ENCODE measurements at regions not wholly inside any gene's neighbourhood (a gene's known extent, or its start where the extent isn't known, plus 50 kb on each side); places are given as distances from the start of the nearest gene placed in this dataset.

DNA sequence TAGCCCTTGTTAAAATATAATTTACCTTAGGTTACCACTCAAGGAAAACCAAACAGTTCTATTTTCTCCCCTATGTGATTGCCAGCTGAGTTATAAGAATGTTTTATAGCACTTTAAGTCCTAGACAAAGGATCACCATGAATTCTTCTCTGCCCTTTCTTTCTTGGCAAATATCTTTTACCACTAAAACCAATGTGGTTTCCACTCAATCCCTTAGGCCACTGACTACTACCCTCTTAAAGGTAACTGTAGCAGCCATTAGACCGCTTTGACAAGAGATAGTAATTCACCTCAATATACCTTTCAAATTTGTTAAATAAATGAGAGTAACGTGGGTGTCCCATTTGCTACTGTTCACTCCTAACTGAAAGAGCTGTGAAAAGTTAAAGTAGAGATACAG is 307.9 kb upstream of the PRMT6 start (continued):
- TF ChIP-seq, protein P1, sequence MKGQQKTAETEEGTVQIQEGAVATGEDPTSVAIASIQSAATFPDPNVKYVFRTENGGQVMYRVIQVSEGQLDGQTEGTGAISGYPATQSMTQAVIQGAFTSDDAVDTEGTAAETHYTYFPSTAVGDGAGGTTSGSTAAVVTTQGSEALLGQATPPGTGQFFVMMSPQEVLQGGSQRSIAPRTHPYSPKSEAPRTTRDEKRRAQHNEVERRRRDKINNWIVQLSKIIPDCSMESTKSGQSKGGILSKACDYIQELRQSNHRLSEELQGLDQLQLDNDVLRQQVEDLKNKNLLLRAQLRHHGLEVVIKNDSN (IDR thresholded peaks at IDR 0.05; ENCODE audit: borderline replicate concordance, extremely low read length, insufficient read depth, low read depth, low read length) = no peak

DNA sequence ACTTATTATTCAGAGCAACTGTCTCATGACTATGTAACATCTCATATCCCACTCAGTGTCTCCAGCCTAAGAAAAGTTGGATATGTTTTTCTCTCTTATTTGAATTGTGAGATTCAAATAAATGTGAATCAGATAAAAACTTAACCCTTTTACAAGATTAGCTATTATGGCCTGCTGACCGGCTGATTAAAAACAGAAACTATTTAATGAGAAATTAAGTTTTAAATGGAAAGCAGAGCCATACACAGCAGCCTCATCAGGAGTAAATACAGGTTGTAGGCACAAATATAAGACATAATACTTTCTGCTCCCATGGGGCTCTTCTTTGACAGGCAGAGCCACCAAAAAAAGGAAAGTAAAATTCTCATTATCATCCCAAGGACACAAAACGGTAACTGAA is 307.0 kb upstream of the PRMT6 start:
- H3K27me3 ChIP-seq (replicated peaks in 1 of 2; ENCODE audit: control insufficient read depth in 2 of 2, insufficient read depth in 2 of 2, low read length in 1 of 2) = no peaks in the 10 kb centered on the region
- H3K9me3 ChIP-seq (replicated peaks; ENCODE audit: control insufficient read depth, insufficient read depth, low read length) = no peaks in the 10 kb centered on the region
- H2AFZ ChIP-seq (ENCODE audit: control insufficient read depth, low read depth, low read length) = no peak overlapping the region
- no peak overlapping the region for H3K4me2 ChIP-seq (ENCODE audit: control insufficient read depth, insufficient read depth)
- H3K79me2 ChIP-seq (ENCODE audit: control insufficient read depth, insufficient read depth, low read length) = no peaks in the 10 kb centered on the region
- BruUV-seq (replicated peaks) = no TSS peak
- TF ChIP-seq SREBF1 (IDR thresholded peaks at IDR 0.05; ENCODE audit: low read length) (no peak), SRF (IDR thresholded peaks at IDR 0.05; ENCODE audit: low read depth in 2 of 2, low read length in 2 of 2) (no peak), KAT2A (conservative IDR thresholded peaks at IDR 0.05; ENCODE audit: control insufficient read depth, low read depth, low read length) (no peak), ZNF622 (IDR thresholded peaks at IDR 0.05) (no peak), WRNIP1 (IDR thresholded peaks at IDR 0.05; ENCODE audit: borderline replicate concordance, low read depth, low read length) (no peak), MYB (IDR thresholded peaks at IDR 0.05; ENCODE audit: borderline replicate concordance, low read depth, low read length) (no peak)
- TF ChIP-seq, protein P2, sequence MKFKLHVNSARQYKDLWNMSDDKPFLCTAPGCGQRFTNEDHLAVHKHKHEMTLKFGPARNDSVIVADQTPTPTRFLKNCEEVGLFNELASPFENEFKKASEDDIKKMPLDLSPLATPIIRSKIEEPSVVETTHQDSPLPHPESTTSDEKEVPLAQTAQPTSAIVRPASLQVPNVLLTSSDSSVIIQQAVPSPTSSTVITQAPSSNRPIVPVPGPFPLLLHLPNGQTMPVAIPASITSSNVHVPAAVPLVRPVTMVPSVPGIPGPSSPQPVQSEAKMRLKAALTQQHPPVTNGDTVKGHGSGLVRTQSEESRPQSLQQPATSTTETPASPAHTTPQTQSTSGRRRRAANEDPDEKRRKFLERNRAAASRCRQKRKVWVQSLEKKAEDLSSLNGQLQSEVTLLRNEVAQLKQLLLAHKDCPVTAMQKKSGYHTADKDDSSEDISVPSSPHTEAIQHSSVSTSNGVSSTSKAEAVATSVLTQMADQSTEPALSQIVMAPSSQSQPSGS (IDR thresholded peaks at IDR 0.05; ENCODE audit: low read length) = no peak
- TF ChIP-seq, protein P3, sequence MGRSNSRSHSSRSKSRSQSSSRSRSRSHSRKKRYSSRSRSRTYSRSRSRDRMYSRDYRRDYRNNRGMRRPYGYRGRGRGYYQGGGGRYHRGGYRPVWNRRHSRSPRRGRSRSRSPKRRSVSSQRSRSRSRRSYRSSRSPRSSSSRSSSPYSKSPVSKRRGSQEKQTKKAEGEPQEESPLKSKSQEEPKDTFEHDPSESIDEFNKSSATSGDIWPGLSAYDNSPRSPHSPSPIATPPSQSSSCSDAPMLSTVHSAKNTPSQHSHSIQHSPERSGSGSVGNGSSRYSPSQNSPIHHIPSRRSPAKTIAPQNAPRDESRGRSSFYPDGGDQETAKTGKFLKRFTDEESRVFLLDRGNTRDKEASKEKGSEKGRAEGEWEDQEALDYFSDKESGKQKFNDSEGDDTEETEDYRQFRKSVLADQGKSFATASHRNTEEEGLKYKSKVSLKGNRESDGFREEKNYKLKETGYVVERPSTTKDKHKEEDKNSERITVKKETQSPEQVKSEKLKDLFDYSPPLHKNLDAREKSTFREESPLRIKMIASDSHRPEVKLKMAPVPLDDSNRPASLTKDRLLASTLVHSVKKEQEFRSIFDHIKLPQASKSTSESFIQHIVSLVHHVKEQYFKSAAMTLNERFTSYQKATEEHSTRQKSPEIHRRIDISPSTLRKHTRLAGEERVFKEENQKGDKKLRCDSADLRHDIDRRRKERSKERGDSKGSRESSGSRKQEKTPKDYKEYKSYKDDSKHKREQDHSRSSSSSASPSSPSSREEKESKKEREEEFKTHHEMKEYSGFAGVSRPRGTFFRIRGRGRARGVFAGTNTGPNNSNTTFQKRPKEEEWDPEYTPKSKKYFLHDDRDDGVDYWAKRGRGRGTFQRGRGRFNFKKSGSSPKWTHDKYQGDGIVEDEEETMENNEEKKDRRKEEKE (IDR thresholded peaks at IDR 0.05) = no peak
- H3K4me1 ChIP-seq (ENCODE audit: control insufficient read depth, insufficient read depth, low read length) = no peaks in the 10 kb centered on the region
- FAIRE-seq = no peak
- SMC1A ChIA-PET (ENCODE audit: uncharacterized antibody, unreplicated experiment) = interaction anchor here (1.1 kb wide), 1 partner anchor 51 kb away, joined by 3 read pairs; no protein-coding TSS in a partner anchor
- no peak overlapping the region for H3K27ac ChIP-seq (ENCODE audit: control insufficient read depth, insufficient read depth)
- WGBS (ENCODE audit: insufficient coverage, insufficient replicate concordance, low lambda C conversion rate, missing lambda C conversion rate) = 0% methylated on average over 2 of the region's 2 CpGs
- CTCF ChIA-PET = interaction anchor here (0.8 kb wide), 1 partner anchor 13 kb away, joined by 3 read pairs; no protein-coding TSS in a partner anchor
- ATAC-seq = no peak
- POLR2A ChIA-PET = no interaction called here
- no peak overlapping the region for H3K9ac ChIP-seq (ENCODE audit: control insufficient read depth, insufficient read depth, low read length)
- H4K20me1 ChIP-seq (ENCODE audit: control insufficient read depth, insufficient read depth) = no peaks in the 10 kb centered on the region
- intact Hi-C loops (cut with micrococcal nuclease; ENCODE audit: unreplicated experiment) = no loop called here
- H3K4me3 ChIP-seq = no peak overlapping the region
- RAD21 ChIA-PET (ENCODE audit: unreplicated experiment) = no interaction called here
- H3K36me3 ChIP-seq (ENCODE audit: control insufficient read depth in 2 of 2, insufficient read depth in 2 of 2, low read length in 1 of 2) = no peaks in the 10 kb centered on the region
- DNase-seq (ENCODE audit: low read depth, low spot score) = no peak
- in situ Hi-C loops (cut with MboI) = no loop called here

Data from GM12878 (cell line).